ENCODE measurements at regions not wholly inside any gene's neighbourhood (a gene's known extent, or its start where the extent isn't known, plus 50 kb on each side); places are given as distances from the start of the nearest gene placed in this dataset.

DNA sequence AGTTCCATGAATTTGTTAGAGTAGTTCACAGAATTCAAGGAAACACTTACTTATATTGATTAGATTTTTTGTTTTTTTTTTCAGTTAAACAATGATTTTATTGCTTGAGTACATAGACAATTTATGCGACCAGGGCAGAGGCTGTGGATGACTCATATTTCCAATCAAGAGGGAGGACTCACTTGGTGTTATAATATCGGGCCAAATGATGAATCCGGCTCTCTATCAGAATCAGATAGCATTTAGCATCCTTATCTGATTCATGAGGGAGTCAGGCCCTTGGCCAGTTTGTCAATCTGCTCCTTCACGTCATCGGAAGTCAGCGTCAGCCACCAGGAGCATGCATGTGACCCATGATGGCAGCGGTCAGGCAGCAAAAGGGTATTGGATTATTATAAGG lies 82.3 kb upstream of the HUWE1 start:
- TF ChIP-seq, protein P1, sequence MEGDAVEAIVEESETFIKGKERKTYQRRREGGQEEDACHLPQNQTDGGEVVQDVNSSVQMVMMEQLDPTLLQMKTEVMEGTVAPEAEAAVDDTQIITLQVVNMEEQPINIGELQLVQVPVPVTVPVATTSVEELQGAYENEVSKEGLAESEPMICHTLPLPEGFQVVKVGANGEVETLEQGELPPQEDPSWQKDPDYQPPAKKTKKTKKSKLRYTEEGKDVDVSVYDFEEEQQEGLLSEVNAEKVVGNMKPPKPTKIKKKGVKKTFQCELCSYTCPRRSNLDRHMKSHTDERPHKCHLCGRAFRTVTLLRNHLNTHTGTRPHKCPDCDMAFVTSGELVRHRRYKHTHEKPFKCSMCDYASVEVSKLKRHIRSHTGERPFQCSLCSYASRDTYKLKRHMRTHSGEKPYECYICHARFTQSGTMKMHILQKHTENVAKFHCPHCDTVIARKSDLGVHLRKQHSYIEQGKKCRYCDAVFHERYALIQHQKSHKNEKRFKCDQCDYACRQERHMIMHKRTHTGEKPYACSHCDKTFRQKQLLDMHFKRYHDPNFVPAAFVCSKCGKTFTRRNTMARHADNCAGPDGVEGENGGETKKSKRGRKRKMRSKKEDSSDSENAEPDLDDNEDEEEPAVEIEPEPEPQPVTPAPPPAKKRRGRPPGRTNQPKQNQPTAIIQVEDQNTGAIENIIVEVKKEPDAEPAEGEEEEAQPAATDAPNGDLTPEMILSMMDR (IDR thresholded peaks at IDR 0.05), result no peak
- TF ChIP-seq EZH2phosphoT487 (IDR thresholded peaks at IDR 0.05) (no peak), EZH2 (IDR thresholded peaks at IDR 0.05) (no peak)

Data from neural progenitor cell (in vitro differentiated cells).